Breast epithelium (tissue), 4 donors: ENCODE measurements at regions not wholly inside any gene's neighbourhood (a gene's known extent, or its start where the extent isn't known, plus 50 kb on each side); places are given as distances from the start of the nearest gene placed in this dataset.

ENCODE experiments used
- DNase-seq, 2 donors: peaks; one replicate each; pipeline ENCODE4 v3.0.0-alpha.2; 2019; ENCODE audit warnings: low spot score in 2 of 2
- H3K27ac ChIP-seq, 2 donors: fragments of 200-600 bp; sonication (generic) in 1 of 2; one replicate each; pipeline ENCODE4 v1.5.1; 2016 to 2019; ENCODE audit warnings: mild to moderate bottlenecking in 1 of 2
- H3K27me3 ChIP-seq, 2 donors: fragments of 200-600 bp; sonication (generic) in 1 of 2; one replicate each; pipeline versions ENCODE4 v1.5.1 to v1.6.0; 2017 to 2019; ENCODE audit warnings: control low read depth in 1 of 2, mild to moderate bottlenecking in 1 of 2
- H3K36me3 ChIP-seq: fragments of 200-600 bp; one replicate; pipeline ENCODE4 v1.5.1; 2019
- H3K4me1 ChIP-seq, 2 donors: fragments of 200-600 bp; sonication (generic); one replicate each; pipeline ENCODE4 v1.5.1; 2016 to 2019; ENCODE audit warnings: control low read depth in 1 of 2
- H3K4me3 ChIP-seq, 3 donors: fragments of 200-600 bp; sonication (generic); 1 replicate in 2 of 3; 2 replicates in 1 of 3; pipeline ENCODE4 v1.5.1; 2016 to 2019; ENCODE audit warnings: mild to moderate bottlenecking in 3 of 3, moderate library complexity in 2 of 3
- H3K9me3 ChIP-seq, 2 donors: fragments of 200-600 bp; sonication (generic) in 1 of 2; one replicate each; pipeline ENCODE4 v1.5.1; 2016 to 2019; ENCODE audit warnings: control low read depth in 1 of 2
- POLR2A ChIP-seq: fragments of 450-650 bp; IDR thresholded peaks from one replicate; pipeline ENCODE4 v1.6.1; 2016; ENCODE audit warnings: antibody characterized with exemption, mild to moderate bottlenecking, moderate library complexity
- POLR2AphosphoS5 ChIP-seq, 3 donors: sonication (generic); formaldehyde crosslinking; IDR thresholded peaks; one replicate each; pipeline ENCODE4 v1.6.1; 2017; ENCODE audit warnings: antibody characterized with exemption in 3 of 3
- intact Hi-C: fragments of 100-400 bp; cut with DNase I; formaldehyde crosslinking; loops from one replicate; pipeline ENCODE4 v1.15.1; 2023; ENCODE audit warnings: low total_unique reads
- TF ChIP-seq, protein P1 (sequence below), 3 donors: fragments of 450-650 bp; IDR thresholded peaks; one replicate each; pipeline ENCODE4 v1.5.1; 2016 to 2017; ENCODE audit warnings: antibody characterized with exemption in 3 of 3, mild to moderate bottlenecking in 3 of 3, moderate library complexity in 3 of 3

DNA sequence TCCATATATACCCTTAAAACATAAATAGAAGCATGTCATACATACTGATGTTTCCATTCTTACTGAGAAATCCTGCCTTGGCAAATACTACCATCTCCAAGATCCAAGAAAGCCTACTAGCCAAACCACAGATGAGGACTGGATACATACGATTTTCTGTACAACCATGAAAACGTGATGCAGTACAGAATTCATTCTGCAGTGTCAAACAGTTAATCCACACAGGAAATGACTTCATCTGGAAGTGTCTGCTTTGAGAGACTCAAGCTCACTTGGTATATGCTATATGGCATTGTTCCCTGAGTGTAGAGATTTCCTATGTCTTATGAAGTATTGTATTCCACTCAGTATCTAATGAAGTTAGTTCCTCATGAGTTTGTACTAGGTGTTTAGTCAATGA, 94.3 kb downstream of the CT47B1 start:
- Histone ChIP-seq H3K4me3 (no peak overlapping the region), H3K27ac (no peak overlapping the region), H3K9me3 (no peaks in the 10 kb centered on the region), H3K4me1 (no peaks in the 10 kb centered on the region), H3K36me3 (no peaks in the 10 kb centered on the region), H3K27me3 (peaks cover 0 to 21% of the 10 kb centered on the region in 2 donors)
- intact Hi-C loops, result no loop called here
- no peak for DNase-seq
- TF ChIP-seq, protein P1, sequence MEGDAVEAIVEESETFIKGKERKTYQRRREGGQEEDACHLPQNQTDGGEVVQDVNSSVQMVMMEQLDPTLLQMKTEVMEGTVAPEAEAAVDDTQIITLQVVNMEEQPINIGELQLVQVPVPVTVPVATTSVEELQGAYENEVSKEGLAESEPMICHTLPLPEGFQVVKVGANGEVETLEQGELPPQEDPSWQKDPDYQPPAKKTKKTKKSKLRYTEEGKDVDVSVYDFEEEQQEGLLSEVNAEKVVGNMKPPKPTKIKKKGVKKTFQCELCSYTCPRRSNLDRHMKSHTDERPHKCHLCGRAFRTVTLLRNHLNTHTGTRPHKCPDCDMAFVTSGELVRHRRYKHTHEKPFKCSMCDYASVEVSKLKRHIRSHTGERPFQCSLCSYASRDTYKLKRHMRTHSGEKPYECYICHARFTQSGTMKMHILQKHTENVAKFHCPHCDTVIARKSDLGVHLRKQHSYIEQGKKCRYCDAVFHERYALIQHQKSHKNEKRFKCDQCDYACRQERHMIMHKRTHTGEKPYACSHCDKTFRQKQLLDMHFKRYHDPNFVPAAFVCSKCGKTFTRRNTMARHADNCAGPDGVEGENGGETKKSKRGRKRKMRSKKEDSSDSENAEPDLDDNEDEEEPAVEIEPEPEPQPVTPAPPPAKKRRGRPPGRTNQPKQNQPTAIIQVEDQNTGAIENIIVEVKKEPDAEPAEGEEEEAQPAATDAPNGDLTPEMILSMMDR (IDR thresholded peaks at IDR 0.05), result no peak
- TF ChIP-seq POLR2AphosphoS5 (IDR thresholded peaks at IDR 0.05) (no peak), POLR2A (no peak)

DNA sequence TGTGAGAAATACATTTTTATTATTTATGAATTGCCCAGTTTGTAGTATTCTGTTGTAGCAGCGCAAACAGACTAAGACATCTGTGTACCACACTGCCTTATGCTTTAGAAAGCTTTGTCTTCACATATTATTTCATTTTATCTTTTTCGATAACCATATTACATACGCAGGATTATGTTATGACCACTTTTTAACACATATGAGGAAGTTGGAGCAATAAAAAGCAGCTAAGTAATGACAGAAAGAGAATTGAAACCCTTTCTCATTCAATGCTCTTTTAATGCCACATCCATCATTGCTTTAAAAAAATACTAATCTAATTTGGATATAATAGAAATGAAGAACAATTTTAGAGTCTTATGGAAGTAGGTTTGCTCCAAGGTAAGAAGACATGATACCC, 99.7 kb downstream of the CT47B1 start:
- no peak overlapping the region for H3K4me3 ChIP-seq
- H3K36me3 ChIP-seq, result no peaks in the 10 kb centered on the region
- H3K9me3 ChIP-seq, result no peaks in the 10 kb centered on the region
- peaks cover 0 to 7% of the 10 kb centered on the region in 2 donors for H3K27me3 ChIP-seq
- H3K4me1 ChIP-seq, result no peaks in the 10 kb centered on the region
- DNase-seq, result no peak
- TF ChIP-seq, protein P1 (IDR thresholded peaks at IDR 0.05), result no peak
- TF ChIP-seq POLR2AphosphoS5 (IDR thresholded peaks at IDR 0.05) (no peak), POLR2A (no peak)
- intact Hi-C loops, result no loop called here
- no peak overlapping the region for H3K27ac ChIP-seq

DNA sequence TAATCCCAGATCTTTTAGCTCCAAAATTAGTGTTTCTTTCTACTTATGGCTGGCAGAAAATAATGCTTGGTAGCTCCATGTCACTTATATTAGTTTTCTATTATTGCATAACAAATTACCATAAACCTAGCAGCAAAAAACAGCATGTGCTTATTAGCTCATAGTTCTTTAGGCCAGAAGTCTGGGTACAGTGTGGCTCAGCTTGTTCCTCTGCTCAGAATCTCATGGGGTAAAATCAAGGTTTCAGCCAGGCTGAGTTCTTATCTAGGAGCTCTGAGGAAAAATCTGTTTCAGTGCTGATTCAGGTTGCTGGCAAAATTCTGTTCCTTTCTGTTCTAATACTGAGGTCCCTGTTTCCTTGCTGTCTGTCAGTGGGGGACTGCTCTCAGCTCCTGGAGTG, 101.1 kb downstream of the CT47B1 start:
- DNase-seq, result no peak
- no peak for TF ChIP-seq POLR2A
- no peak for TF ChIP-seq POLR2AphosphoS5 (IDR thresholded peaks at IDR 0.05)
- TF ChIP-seq, protein P1 (IDR thresholded peaks at IDR 0.05), result no peak
- intact Hi-C loops, result no loop called here

DNA sequence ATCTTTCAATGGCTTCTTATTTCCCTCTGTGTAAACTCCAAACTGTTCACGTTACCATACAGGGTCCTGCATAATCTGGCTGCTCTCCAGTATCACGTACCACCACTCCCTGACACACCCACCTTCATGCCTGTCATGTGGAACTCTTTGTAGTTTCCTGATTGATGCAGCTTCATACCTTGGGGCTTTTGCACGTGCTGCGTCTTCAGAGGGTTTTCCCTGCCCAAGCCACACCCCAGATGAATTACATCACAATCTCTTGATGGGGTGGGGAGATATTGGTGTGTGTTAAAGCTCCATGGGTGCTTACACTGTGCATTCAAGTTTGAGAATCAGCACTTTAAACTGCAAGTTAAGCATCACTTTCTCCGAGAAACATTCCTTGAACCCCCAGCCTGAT, 101.9 kb downstream of the CT47B1 start:
- peaks cover 0 to 7% of the 10 kb centered on the region in 2 donors for H3K27me3 ChIP-seq
- H3K9me3 ChIP-seq, result no peaks in the 10 kb centered on the region
- H3K36me3 ChIP-seq, result no peaks in the 10 kb centered on the region
- no peak overlapping the region for H3K4me3 ChIP-seq
- no peak for TF ChIP-seq POLR2A
- TF ChIP-seq, protein P1 (IDR thresholded peaks at IDR 0.05), result no peak
- TF ChIP-seq POLR2AphosphoS5 (IDR thresholded peaks at IDR 0.05), result no peak
- no peak overlapping the region for H3K27ac ChIP-seq
- DNase-seq, result no peak
- intact Hi-C loops, result no loop called here
- H3K4me1 ChIP-seq, result no peaks in the 10 kb centered on the region

More for the DNA sequence above, 101.1 kb downstream of the CT47B1 start:
- Histone ChIP-seq H3K36me3 (no peaks in the 10 kb centered on the region), H3K4me1 (no peaks in the 10 kb centered on the region), H3K27me3 (peaks cover 0 to 7% of the 10 kb centered on the region in 2 donors), H3K27ac (no peak overlapping the region), H3K4me3 (no peak overlapping the region), H3K9me3 (no peaks in the 10 kb centered on the region)

DNA sequence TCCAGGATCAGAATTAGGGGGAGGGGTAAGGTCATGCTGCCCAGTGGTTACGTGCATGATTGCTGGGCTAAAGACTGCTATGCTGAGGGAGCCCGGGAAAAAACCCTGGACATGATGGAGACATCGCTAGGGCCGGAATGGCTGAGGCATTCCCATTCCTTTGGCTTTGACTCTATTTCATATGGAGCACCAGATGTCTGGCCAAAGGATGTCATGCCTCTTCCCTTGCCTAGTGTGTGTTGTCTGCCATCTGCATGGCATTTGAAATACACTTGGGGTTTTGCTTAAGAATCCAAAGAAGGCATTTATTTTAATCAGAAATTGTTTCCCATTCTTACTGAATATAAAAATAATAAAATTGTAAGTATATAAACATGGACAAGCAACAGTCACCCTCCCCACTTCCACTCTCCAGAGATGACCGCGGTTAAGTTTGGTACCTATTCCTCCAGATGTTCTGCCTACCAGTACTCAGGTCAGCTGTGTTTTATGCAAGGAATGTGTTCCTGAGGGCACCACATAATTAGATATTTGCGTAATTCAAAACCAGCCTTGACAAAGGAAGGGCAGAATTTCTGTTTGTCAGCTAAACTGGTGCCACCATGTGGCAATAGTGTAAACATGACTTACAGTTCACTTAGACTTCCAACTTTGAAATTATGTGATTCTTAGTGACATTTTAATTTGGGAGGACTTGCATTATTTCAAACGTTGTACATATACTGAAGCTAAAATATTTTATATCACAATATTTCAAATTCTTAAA, 105.9 kb downstream of the CT47B1 start:
- no peak for DNase-seq
- no peak overlapping the region for H3K4me3 ChIP-seq
- H3K4me1 ChIP-seq, result no peaks in the 10 kb centered on the region
- TF ChIP-seq, protein P1 (IDR thresholded peaks at IDR 0.05), result peak in 2 of 3 donors; percentile 16 to 32
- no peak for TF ChIP-seq POLR2A
- H3K27me3 ChIP-seq, result peaks cover 0 to 3% of the 10 kb centered on the region in 2 donors
- H3K36me3 ChIP-seq, result no peaks in the 10 kb centered on the region
- H3K27ac ChIP-seq, result no peak overlapping the region
- H3K9me3 ChIP-seq, result no peaks in the 10 kb centered on the region
- intact Hi-C loops, result no loop called here
